Spleen (tissue), 7 donors: ENCODE measurements at regions not wholly inside any gene's neighbourhood (a gene's known extent, or its start where the extent isn't known, plus 50 kb on each side); places are given as distances from the start of the nearest gene placed in this dataset.

Source experiments
- POLR2AphosphoS5 ChIP-seq, 3 donors: sonication (generic); formaldehyde crosslinking; IDR thresholded peaks; one replicate each; pipeline ENCODE4 v1.5.1; 2017; ENCODE audit warnings: antibody characterized with exemption in 3 of 3
- TF ChIP-seq, protein P1 (sequence below), 11 experiments: fragments of 200-600 bp in 7 of 11; fragments of 450-650 bp in 4 of 11; sonication (generic) in 4 of 11; IDR thresholded peaks in 8 of 11; conservative IDR thresholded peaks in 3 of 11; 1 replicate in 7 of 11; 2 replicates in 4 of 11; pipeline versions ENCODE4 v1.4.0 to v1.8.0; 2016 to 2021; ENCODE audit warnings: antibody characterized with exemption in 11 of 11, inconsistent platforms in 4 of 11, mild to moderate bottlenecking in 1 of 11
- donor health status: DM: no; HTN: no; CAD: no; lungs with moderate emphysema.
- donor health status: DM: no; HTN: no; CAD: no.
- donor health status: DM: no; HTN: no; CAD: no.

- TF ChIP-seq, protein P1, sequence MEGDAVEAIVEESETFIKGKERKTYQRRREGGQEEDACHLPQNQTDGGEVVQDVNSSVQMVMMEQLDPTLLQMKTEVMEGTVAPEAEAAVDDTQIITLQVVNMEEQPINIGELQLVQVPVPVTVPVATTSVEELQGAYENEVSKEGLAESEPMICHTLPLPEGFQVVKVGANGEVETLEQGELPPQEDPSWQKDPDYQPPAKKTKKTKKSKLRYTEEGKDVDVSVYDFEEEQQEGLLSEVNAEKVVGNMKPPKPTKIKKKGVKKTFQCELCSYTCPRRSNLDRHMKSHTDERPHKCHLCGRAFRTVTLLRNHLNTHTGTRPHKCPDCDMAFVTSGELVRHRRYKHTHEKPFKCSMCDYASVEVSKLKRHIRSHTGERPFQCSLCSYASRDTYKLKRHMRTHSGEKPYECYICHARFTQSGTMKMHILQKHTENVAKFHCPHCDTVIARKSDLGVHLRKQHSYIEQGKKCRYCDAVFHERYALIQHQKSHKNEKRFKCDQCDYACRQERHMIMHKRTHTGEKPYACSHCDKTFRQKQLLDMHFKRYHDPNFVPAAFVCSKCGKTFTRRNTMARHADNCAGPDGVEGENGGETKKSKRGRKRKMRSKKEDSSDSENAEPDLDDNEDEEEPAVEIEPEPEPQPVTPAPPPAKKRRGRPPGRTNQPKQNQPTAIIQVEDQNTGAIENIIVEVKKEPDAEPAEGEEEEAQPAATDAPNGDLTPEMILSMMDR (IDR thresholded peaks at IDR 0.05 in 8 of 11, conservative IDR thresholded peaks at IDR 0.05 in 3 of 11), result no peak
- no peak for TF ChIP-seq POLR2AphosphoS5 (IDR thresholded peaks at IDR 0.05)
Measured at GRCh38 chr10:84695902-84696301, 367.5 kb downstream of the CCSER2 start.
